ENCODE measurements at regions not wholly inside any gene's neighbourhood (a gene's known extent, or its start where the extent isn't known, plus 50 kb on each side); places are given as distances from the start of the nearest gene placed in this dataset.
A peak's percentile ranks its signal among the peaks of the same experiment; 100 is the strongest.
"Not testable (repeated sequence)": the region's sequence is repeated elsewhere in the genome, so short reads cannot be mapped to it uniquely, and the experiment has no call there.

GRCh38 chr5:10030219-10030831 is 219.4 kb downstream of the ATPSCKMT start:
- TF ChIP-seq CTCF (conservative IDR thresholded peaks at IDR 0.05; ENCODE audit: low read depth, low read length): peak; percentile 76
- DNase-seq (ENCODE audit: low read depth): peak; percentile 79
- no peak overlapping the region for H3K4me3 ChIP-seq (ENCODE audit: low read depth, low read length)

GRCh38 chr5:10023494-10023893 is 226.2 kb downstream of the ATPSCKMT start:
- DNase-seq (ENCODE audit: low read depth): no peak
- no peak overlapping the region for H3K4me3 ChIP-seq (ENCODE audit: low read depth, low read length)
- no peak for TF ChIP-seq CTCF (conservative IDR thresholded peaks at IDR 0.05; ENCODE audit: low read depth, low read length)

GRCh38 chr5:10021248-10021647 is 228.4 kb downstream of the ATPSCKMT start:
- peak; percentile 49 for TF ChIP-seq CTCF (conservative IDR thresholded peaks at IDR 0.05; ENCODE audit: low read depth, low read length)
- no peak overlapping the region for H3K4me3 ChIP-seq (ENCODE audit: low read depth, low read length)
- peak; percentile 34 for DNase-seq (ENCODE audit: low read depth)

GRCh38 chr5:10019236-10019635 is 230.5 kb downstream of the ATPSCKMT start:
- TF ChIP-seq CTCF (conservative IDR thresholded peaks at IDR 0.05; ENCODE audit: low read depth, low read length): no peak
- no peak for DNase-seq (ENCODE audit: low read depth)
- no peak overlapping the region for H3K4me3 ChIP-seq (ENCODE audit: low read depth, low read length)

GRCh38 chr5:10018201-10019069 is 231.3 kb downstream of the ATPSCKMT start:
- H3K4me3 ChIP-seq (ENCODE audit: low read depth, low read length): no peak overlapping the region
- no peak for TF ChIP-seq CTCF (conservative IDR thresholded peaks at IDR 0.05; ENCODE audit: low read depth, low read length)
- DNase-seq (ENCODE audit: low read depth): peak; percentile 88

GRCh38 chr5:10017786-10018185 is 231.9 kb downstream of the ATPSCKMT start:
- H3K4me3 ChIP-seq (ENCODE audit: low read depth, low read length): no peak overlapping the region
- no peak for DNase-seq (ENCODE audit: low read depth)
- TF ChIP-seq CTCF (conservative IDR thresholded peaks at IDR 0.05; ENCODE audit: low read depth, low read length): no peak

GRCh38 chr5:10016559-10016958 is 233.1 kb downstream of the ATPSCKMT start:
- DNase-seq (ENCODE audit: low read depth): peak; percentile 83
- H3K4me3 ChIP-seq (ENCODE audit: low read depth, low read length): not testable (repeated sequence)

GRCh38 chr5:10015681-10016080 is 234.0 kb downstream of the ATPSCKMT start:
- H3K4me3 ChIP-seq (ENCODE audit: low read depth, low read length): not testable (repeated sequence)
- DNase-seq (ENCODE audit: low read depth): peak; percentile 64

Measured in choroid plexus epithelial cell (primary cell).